ENCODE measurements at regions not wholly inside any gene's neighbourhood (a gene's known extent, or its start where the extent isn't known, plus 50 kb on each side); places are given as distances from the start of the nearest gene placed in this dataset.

DNA sequence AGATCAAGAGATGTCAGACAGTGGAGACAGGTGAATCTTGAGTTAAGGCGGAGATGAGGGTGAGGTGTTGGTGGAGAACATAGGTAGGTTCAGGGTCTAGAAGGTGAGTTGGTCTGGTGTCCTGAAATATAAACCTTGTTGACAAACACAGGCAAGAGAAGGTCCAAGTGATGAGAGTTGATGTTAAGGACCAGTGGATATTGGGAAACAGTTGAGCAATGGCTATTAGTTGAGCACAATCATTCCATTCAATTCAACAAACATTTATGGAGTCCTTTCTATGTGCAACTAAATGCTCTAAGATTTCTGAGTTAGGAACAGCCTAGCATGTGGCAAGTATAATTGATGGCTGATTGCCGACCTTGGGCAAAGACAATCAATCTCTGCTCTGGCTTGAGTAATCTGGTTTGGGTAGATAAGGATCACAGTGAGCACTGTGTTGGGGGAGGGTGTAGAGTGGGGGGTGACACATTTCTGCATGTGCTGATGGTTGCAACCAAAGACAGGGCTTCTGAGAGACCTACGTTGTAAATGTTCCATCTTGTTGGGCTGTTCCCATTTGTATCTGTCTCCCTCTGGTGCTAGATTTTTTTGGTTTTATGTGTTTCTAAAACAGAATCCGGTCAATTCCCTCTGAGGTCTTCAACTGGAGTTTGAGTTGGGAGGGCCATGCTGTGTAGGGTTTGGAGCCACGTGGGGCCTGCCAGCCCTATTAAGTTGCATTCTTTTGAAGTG is 201.1 kb downstream of the BAMBI start:
- Histone ChIP-seq H3K4me1 (ENCODE audit: insufficient read depth) (peaks cover 8% of the 10 kb centered on the region), H2AFZ (no peak overlapping the region), H3K79me2 (replicated peaks; ENCODE audit: insufficient read depth) (no peaks in the 10 kb centered on the region), H4K20me1 (replicated peaks; ENCODE audit: insufficient read depth) (no peaks in the 10 kb centered on the region), H3F3A (replicated peaks; ENCODE audit: low read depth) (no peaks in the 10 kb centered on the region), H3K4me2 (no peak overlapping the region), H3K27ac (ENCODE audit: low read depth) (no peak overlapping the region), H3K4me3 (no peak overlapping the region), H3K9me2 (ENCODE audit: insufficient read depth) (no peaks in the 10 kb centered on the region), H3K36me3 (ENCODE audit: insufficient read depth) (no peaks in the 10 kb centered on the region), H3K27me3 (ENCODE audit: insufficient read depth) (no peaks in the 10 kb centered on the region)
- ATAC-seq (no peak), DNase-seq (ENCODE audit: low spot score) (no peak)
- Mint-ChIP-seq H3K27me3 (ENCODE audit: insufficient read depth, low read depth, poor library complexity) (peaks cover 6% of the 10 kb centered on the region), H3K4me1 (peaks cover 12% of the 10 kb centered on the region; the same call in 2 of the 3 replicates), H3K27ac (no peak overlapping the region), H3K9me3 (no peaks in the 10 kb centered on the region), H3K4me3 (no peak overlapping the region), H3K36me3 (ENCODE audit: low read depth) (no peaks in the 10 kb centered on the region)
- TF ChIP-seq ZNF114 (CRISPR knock-in tag; IDR thresholded peaks at IDR 0.05) (no peak), POLR2AphosphoS5 (IDR thresholded peaks at IDR 0.05; ENCODE audit: low read depth) (no peak), NANOG (IDR thresholded peaks at IDR 0.05; ENCODE audit: borderline replicate concordance) (no peak), CREB1 (CRISPR knock-in tag; IDR thresholded peaks at IDR 0.05; ENCODE audit: low read depth) (no peak), EZH2phosphoT487 (IDR thresholded peaks at IDR 0.05; ENCODE audit: unreplicated experiment) (no peak), ZNF331 (CRISPR knock-in tag; IDR thresholded peaks at IDR 0.05; ENCODE audit: low read depth) (no peak), EZH2 (IDR thresholded peaks at IDR 0.05; ENCODE audit: low read depth, unreplicated experiment) (no peak), STAT1 (IDR thresholded peaks at IDR 0.05; ENCODE audit: unreplicated experiment) (no peak), JUNB (IDR thresholded peaks at IDR 0.05; ENCODE audit: unreplicated experiment) (no peak)
- TF ChIP-seq, protein P1, sequence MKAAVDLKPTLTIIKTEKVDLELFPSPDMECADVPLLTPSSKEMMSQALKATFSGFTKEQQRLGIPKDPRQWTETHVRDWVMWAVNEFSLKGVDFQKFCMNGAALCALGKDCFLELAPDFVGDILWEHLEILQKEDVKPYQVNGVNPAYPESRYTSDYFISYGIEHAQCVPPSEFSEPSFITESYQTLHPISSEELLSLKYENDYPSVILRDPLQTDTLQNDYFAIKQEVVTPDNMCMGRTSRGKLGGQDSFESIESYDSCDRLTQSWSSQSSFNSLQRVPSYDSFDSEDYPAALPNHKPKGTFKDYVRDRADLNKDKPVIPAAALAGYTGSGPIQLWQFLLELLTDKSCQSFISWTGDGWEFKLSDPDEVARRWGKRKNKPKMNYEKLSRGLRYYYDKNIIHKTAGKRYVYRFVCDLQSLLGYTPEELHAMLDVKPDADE (IDR thresholded peaks at IDR 0.05): no peak
- TF ChIP-seq, protein P2, sequence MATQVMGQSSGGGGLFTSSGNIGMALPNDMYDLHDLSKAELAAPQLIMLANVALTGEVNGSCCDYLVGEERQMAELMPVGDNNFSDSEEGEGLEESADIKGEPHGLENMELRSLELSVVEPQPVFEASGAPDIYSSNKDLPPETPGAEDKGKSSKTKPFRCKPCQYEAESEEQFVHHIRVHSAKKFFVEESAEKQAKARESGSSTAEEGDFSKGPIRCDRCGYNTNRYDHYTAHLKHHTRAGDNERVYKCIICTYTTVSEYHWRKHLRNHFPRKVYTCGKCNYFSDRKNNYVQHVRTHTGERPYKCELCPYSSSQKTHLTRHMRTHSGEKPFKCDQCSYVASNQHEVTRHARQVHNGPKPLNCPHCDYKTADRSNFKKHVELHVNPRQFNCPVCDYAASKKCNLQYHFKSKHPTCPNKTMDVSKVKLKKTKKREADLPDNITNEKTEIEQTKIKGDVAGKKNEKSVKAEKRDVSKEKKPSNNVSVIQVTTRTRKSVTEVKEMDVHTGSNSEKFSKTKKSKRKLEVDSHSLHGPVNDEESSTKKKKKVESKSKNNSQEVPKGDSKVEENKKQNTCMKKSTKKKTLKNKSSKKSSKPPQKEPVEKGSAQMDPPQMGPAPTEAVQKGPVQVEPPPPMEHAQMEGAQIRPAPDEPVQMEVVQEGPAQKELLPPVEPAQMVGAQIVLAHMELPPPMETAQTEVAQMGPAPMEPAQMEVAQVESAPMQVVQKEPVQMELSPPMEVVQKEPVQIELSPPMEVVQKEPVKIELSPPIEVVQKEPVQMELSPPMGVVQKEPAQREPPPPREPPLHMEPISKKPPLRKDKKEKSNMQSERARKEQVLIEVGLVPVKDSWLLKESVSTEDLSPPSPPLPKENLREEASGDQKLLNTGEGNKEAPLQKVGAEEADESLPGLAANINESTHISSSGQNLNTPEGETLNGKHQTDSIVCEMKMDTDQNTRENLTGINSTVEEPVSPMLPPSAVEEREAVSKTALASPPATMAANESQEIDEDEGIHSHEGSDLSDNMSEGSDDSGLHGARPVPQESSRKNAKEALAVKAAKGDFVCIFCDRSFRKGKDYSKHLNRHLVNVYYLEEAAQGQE (IDR thresholded peaks at IDR 0.05; ENCODE audit: unreplicated experiment): no peak
- TF ChIP-seq, protein P3, sequence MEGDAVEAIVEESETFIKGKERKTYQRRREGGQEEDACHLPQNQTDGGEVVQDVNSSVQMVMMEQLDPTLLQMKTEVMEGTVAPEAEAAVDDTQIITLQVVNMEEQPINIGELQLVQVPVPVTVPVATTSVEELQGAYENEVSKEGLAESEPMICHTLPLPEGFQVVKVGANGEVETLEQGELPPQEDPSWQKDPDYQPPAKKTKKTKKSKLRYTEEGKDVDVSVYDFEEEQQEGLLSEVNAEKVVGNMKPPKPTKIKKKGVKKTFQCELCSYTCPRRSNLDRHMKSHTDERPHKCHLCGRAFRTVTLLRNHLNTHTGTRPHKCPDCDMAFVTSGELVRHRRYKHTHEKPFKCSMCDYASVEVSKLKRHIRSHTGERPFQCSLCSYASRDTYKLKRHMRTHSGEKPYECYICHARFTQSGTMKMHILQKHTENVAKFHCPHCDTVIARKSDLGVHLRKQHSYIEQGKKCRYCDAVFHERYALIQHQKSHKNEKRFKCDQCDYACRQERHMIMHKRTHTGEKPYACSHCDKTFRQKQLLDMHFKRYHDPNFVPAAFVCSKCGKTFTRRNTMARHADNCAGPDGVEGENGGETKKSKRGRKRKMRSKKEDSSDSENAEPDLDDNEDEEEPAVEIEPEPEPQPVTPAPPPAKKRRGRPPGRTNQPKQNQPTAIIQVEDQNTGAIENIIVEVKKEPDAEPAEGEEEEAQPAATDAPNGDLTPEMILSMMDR (conservative IDR thresholded peaks at IDR 0.05; ENCODE audit: low read depth in 2 of 2): no peak
- TF ChIP-seq, protein P4, sequence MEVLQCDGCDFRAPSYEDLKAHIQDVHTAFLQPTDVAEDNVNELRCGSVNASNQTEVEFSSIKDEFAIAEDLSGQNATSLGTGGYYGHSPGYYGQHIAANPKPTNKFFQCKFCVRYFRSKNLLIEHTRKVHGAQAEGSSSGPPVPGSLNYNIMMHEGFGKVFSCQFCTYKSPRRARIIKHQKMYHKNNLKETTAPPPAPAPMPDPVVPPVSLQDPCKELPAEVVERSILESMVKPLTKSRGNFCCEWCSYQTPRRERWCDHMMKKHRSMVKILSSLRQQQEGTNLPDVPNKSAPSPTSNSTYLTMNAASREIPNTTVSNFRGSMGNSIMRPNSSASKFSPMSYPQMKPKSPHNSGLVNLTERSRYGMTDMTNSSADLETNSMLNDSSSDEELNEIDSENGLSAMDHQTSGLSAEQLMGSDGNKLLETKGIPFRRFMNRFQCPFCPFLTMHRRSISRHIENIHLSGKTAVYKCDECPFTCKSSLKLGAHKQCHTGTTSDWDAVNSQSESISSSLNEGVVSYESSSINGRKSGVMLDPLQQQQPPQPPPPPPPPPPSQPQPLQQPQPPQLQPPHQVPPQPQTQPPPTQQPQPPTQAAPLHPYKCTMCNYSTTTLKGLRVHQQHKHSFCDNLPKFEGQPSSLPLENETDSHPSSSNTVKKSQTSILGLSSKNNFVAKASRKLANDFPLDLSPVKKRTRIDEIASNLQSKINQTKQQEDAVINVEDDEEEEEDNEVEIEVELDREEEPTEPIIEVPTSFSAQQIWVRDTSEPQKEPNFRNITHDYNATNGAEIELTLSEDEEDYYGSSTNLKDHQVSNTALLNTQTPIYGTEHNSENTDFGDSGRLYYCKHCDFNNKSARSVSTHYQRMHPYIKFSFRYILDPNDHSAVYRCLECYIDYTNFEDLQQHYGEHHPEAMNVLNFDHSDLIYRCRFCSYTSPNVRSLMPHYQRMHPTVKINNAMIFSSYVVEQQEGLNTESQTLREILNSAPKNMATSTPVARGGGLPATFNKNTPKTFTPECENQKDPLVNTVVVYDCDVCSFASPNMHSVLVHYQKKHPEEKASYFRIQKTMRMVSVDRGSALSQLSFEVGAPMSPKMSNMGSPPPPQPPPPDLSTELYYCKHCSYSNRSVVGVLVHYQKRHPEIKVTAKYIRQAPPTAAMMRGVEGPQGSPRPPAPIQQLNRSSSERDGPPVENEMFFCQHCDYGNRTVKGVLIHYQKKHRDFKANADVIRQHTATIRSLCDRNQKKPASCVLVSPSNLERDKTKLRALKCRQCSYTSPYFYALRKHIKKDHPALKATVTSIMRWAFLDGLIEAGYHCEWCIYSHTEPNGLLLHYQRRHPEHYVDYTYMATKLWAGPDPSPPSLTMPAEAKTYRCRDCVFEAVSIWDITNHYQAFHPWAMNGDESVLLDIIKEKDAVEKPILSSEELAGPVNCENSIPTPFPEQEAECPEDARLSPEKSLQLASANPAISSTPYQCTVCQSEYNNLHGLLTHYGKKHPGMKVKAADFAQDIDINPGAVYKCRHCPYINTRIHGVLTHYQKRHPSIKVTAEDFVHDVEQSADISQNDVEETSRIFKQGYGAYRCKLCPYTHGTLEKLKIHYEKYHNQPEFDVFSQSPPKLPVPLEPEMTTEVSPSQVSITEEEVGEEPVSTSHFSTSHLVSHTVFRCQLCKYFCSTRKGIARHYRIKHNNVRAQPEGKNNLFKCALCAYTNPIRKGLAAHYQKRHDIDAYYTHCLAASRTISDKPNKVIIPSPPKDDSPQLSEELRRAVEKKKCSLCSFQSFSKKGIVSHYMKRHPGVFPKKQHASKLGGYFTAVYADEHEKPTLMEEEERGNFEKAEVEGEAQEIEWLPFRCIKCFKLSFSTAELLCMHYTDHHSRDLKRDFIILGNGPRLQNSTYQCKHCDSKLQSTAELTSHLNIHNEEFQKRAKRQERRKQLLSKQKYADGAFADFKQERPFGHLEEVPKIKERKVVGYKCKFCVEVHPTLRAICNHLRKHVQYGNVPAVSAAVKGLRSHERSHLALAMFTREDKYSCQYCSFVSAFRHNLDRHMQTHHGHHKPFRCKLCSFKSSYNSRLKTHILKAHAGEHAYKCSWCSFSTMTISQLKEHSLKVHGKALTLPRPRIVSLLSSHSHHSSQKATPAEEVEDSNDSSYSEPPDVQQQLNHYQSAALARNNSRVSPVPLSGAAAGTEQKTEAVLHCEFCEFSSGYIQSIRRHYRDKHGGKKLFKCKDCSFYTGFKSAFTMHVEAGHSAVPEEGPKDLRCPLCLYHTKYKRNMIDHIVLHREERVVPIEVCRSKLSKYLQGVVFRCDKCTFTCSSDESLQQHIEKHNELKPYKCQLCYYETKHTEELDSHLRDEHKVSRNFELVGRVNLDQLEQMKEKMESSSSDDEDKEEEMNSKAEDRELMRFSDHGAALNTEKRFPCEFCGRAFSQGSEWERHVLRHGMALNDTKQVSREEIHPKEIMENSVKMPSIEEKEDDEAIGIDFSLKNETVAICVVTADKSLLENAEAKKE (CRISPR knock-in tag; IDR thresholded peaks at IDR 0.05): no peak

Measured in GM23338 (cell line).